ACC112 (cell line): ENCODE measurements at regions not wholly inside any gene's neighbourhood (a gene's known extent, or its start where the extent isn't known, plus 50 kb on each side); places are given as distances from the start of the nearest gene placed in this dataset.

Source experiments
- H2AFZ ChIP-seq: fragments of 200-600 bp; sonication (generic); one replicate; pipeline ENCODE4 v1.6.0; 2017; ENCODE audit warnings: antibody characterized with exemption, low read length; ENCODE audit not compliant: unreplicated experiment
- H3K27ac ChIP-seq: fragments of 200-600 bp; sonication (generic); 2 replicates; pipeline ENCODE4 v1.5.1; 2014; ENCODE audit warnings: low read depth, mild to moderate bottlenecking, antibody characterized with exemption, low read length, moderate library complexity
- H3K27me3 ChIP-seq: fragments of 200-600 bp; sonication (generic); 2 replicates; pipeline ENCODE4 v1.6.1; 2014; ENCODE audit warnings: mild to moderate bottlenecking, antibody characterized with exemption, low read length, moderate library complexity, mixed read lengths; ENCODE audit not compliant: insufficient read depth
- H3K36me3 ChIP-seq: fragments of 200-600 bp; sonication (generic); 2 replicates; pipeline ENCODE4 v1.6.1; 2016; ENCODE audit warnings: mild to moderate bottlenecking, antibody characterized with exemption, low read length, moderate library complexity, mixed read lengths; ENCODE audit not compliant: insufficient read depth
- H3K4me1 ChIP-seq: fragments of 200-600 bp; sonication (generic); one replicate; pipeline ENCODE4 v1.6.1; 2016; ENCODE audit warnings: low read length, mixed read lengths; ENCODE audit not compliant: insufficient read depth, unreplicated experiment, control insufficient read depth
- H3K4me3 ChIP-seq: fragments of 200-600 bp; sonication (generic); 2 replicates; pipeline ENCODE4 v1.5.1; 2014; ENCODE audit warnings: mild to moderate bottlenecking, low read depth, low read length
- H3K79me2 ChIP-seq: fragments of 200-600 bp; sonication (generic); one replicate; pipeline ENCODE4 v1.6.0; 2016; ENCODE audit warnings: low read length; ENCODE audit not compliant: control insufficient read depth, unreplicated experiment, insufficient read depth

- Histone ChIP-seq H3K4me3 (no peak overlapping the region), H2AFZ (no peak overlapping the region), H3K79me2 (no peaks in the 10 kb centered on the region), H3K27me3 (no peaks in the 10 kb centered on the region), H3K4me1 (no peaks in the 10 kb centered on the region), H3K27ac (no peak overlapping the region), H3K36me3 (no peaks in the 10 kb centered on the region)
These were observed 188.2 kb downstream of the PLPP3 start for GRCh38 chr1:56390934-56391731.

GRCh38 chr1:56390232-56390867, 189.0 kb downstream of the PLPP3 start:
- H3K4me1 ChIP-seq = no peaks in the 10 kb centered on the region
- no peak overlapping the region for H3K27ac ChIP-seq
- H2AFZ ChIP-seq = no peak overlapping the region

GRCh38 chr1:56389813-56390212, 189.6 kb downstream of the PLPP3 start:
- no peaks in the 10 kb centered on the region for H3K27me3 ChIP-seq
- no peak overlapping the region for H3K4me3 ChIP-seq
- H3K27ac ChIP-seq = no peak overlapping the region
- H2AFZ ChIP-seq = no peak overlapping the region
- no peaks in the 10 kb centered on the region for H3K36me3 ChIP-seq
- no peaks in the 10 kb centered on the region for H3K4me1 ChIP-seq
- no peaks in the 10 kb centered on the region for H3K79me2 ChIP-seq

More at GRCh38 chr1:56390232-56390867, 189.0 kb downstream of the PLPP3 start:
- no peaks in the 10 kb centered on the region for H3K36me3 ChIP-seq
- no peaks in the 10 kb centered on the region for H3K79me2 ChIP-seq
- no peaks in the 10 kb centered on the region for H3K27me3 ChIP-seq
- H3K4me3 ChIP-seq = no peak overlapping the region

- H3K79me2 ChIP-seq = no peaks in the 10 kb centered on the region
- H2AFZ ChIP-seq = no peak overlapping the region
- no peak overlapping the region for H3K4me3 ChIP-seq
- H3K27ac ChIP-seq = no peak overlapping the region
- H3K36me3 ChIP-seq = no peaks in the 10 kb centered on the region
- H3K27me3 ChIP-seq = no peaks in the 10 kb centered on the region
- H3K4me1 ChIP-seq = no peaks in the 10 kb centered on the region
These were observed 192.2 kb downstream of the PLPP3 start for GRCh38 chr1:56387071-56387740.

GRCh38 chr1:56385314-56385713, 194.0 kb downstream of the PLPP3 start:
- no peak overlapping the region for H3K4me3 ChIP-seq
- no peaks in the 10 kb centered on the region for H3K79me2 ChIP-seq
- H2AFZ ChIP-seq = no peak overlapping the region
- no peaks in the 10 kb centered on the region for H3K36me3 ChIP-seq
- no peak overlapping the region for H3K27ac ChIP-seq
- no peaks in the 10 kb centered on the region for H3K27me3 ChIP-seq
- no peaks in the 10 kb centered on the region for H3K4me1 ChIP-seq

GRCh38 chr1:56382929-56383328, 196.4 kb downstream of the PLPP3 start:
- H3K27me3 ChIP-seq = no peaks in the 10 kb centered on the region
- no peaks in the 10 kb centered on the region for H3K4me1 ChIP-seq
- no peaks in the 10 kb centered on the region for H3K36me3 ChIP-seq
- H3K4me3 ChIP-seq = no peak overlapping the region
- no peak overlapping the region for H2AFZ ChIP-seq
- H3K27ac ChIP-seq = no peak overlapping the region
- H3K79me2 ChIP-seq = no peaks in the 10 kb centered on the region

GRCh38 chr1:56380531-56380930, 198.8 kb downstream of the PLPP3 start:
- Histone ChIP-seq H2AFZ (no peak overlapping the region), H3K4me1 (peaks cover 14% of the 10 kb centered on the region), H3K27ac (no peak overlapping the region), H3K4me3 (no peak overlapping the region), H3K27me3 (no peaks in the 10 kb centered on the region), H3K36me3 (no peaks in the 10 kb centered on the region), H3K79me2 (no peaks in the 10 kb centered on the region)

GRCh38 chr1:56378341-56379070, 200.9 kb downstream of the PLPP3 start:
- Histone ChIP-seq H3K36me3 (no peaks in the 10 kb centered on the region), H3K27me3 (no peaks in the 10 kb centered on the region), H2AFZ (no peak overlapping the region), H3K4me3 (no peak overlapping the region), H3K27ac (no peak overlapping the region), H3K4me1 (peaks cover 28% of the 10 kb centered on the region), H3K79me2 (no peaks in the 10 kb centered on the region)

GRCh38 chr1:56377431-56377830, 201.9 kb downstream of the PLPP3 start:
- Histone ChIP-seq H3K36me3 (no peaks in the 10 kb centered on the region), H2AFZ (no peak overlapping the region), H3K27me3 (no peaks in the 10 kb centered on the region), H3K79me2 (no peaks in the 10 kb centered on the region), H3K4me3 (no peak overlapping the region), H3K4me1 (peaks cover 28% of the 10 kb centered on the region), H3K27ac (no peak overlapping the region)

- H3K4me1 ChIP-seq = peaks cover 28% of the 10 kb centered on the region
- H3K36me3 ChIP-seq = no peaks in the 10 kb centered on the region
- H3K27ac ChIP-seq = no peak overlapping the region
- H2AFZ ChIP-seq = no peak overlapping the region
- H3K4me3 ChIP-seq = no peak overlapping the region
- H3K79me2 ChIP-seq = no peaks in the 10 kb centered on the region
- no peaks in the 10 kb centered on the region for H3K27me3 ChIP-seq
These were observed 203.0 kb downstream of the PLPP3 start for GRCh38 chr1:56376188-56376984.
